Fibroblast of gingiva (primary cell): ENCODE measurements at regions not wholly inside any gene's neighbourhood (a gene's known extent, or its start where the extent isn't known, plus 50 kb on each side); places are given as distances from the start of the nearest gene placed in this dataset.

ENCODE experiments used
- DNase-seq: peaks from one replicate; pipeline ENCODE4 v3.0.0-alpha.2; 2011; ENCODE audit warnings: low read depth

GRCh38 chr11:69413993-69414392, 67.5 kb upstream of the LINC01488 start:
- no peak for DNase-seq

GRCh38 chr11:69414773-69415187, 66.7 kb upstream of the LINC01488 start:
- no peak for DNase-seq

GRCh38 chr11:69415411-69416142, 65.9 kb upstream of the LINC01488 start:
- DNase-seq: no peak

- no peak for DNase-seq
Observed at GRCh38 chr11:69416143-69416515, 65.3 kb upstream of the LINC01488 start.

GRCh38 chr11:69416762-69417698, 64.4 kb upstream of the LINC01488 start:
- DNase-seq: no peak

GRCh38 chr11:69417699-69418085, 63.8 kb upstream of the LINC01488 start:
- no peak for DNase-seq

GRCh38 chr11:69418576-69419296, 62.7 kb upstream of the LINC01488 start:
- no peak for DNase-seq

GRCh38 chr11:69419662-69420395, 61.6 kb upstream of the LINC01488 start:
- no peak for DNase-seq

- no peak for DNase-seq
Observed at GRCh38 chr11:69422645-69423044, 58.8 kb upstream of the LINC01488 start.

- DNase-seq: no peak
Observed at GRCh38 chr11:69423181-69423580, 58.3 kb upstream of the LINC01488 start.

- DNase-seq: no peak
Observed at GRCh38 chr11:69423611-69424385, 57.7 kb upstream of the LINC01488 start.

- no peak for DNase-seq
Observed at GRCh38 chr11:69424748-69425147, 56.7 kb upstream of the LINC01488 start.

GRCh38 chr11:69425444-69425843, 56.0 kb upstream of the LINC01488 start:
- no peak for DNase-seq

- DNase-seq: no peak
Observed at GRCh38 chr11:69425895-69426544, 55.4 kb upstream of the LINC01488 start.

GRCh38 chr11:69427337-69427736, 54.1 kb upstream of the LINC01488 start:
- DNase-seq: no peak

GRCh38 chr11:69427906-69428880, 53.3 kb upstream of the LINC01488 start:
- no peak for DNase-seq

GRCh38 chr11:69429716-69430491, 51.6 kb upstream of the LINC01488 start:
- no peak for DNase-seq

- DNase-seq: no peak
Observed at GRCh38 chr11:69430566-69430965, 50.9 kb upstream of the LINC01488 start.

- DNase-seq: no peak
Observed at GRCh38 chr11:69431136-69431535, 50.3 kb upstream of the LINC01488 start.
